Adrenal gland (tissue), 5 donors: ENCODE measurements at regions not wholly inside any gene's neighbourhood (a gene's known extent, or its start where the extent isn't known, plus 50 kb on each side); places are given as distances from the start of the nearest gene placed in this dataset.

Source experiments
- POLR2A ChIP-seq, 2 donors: fragments of 450-650 bp; IDR thresholded peaks; one replicate each; pipeline ENCODE4 v1.6.1; 2017; ENCODE audit warnings: antibody characterized with exemption in 2 of 2, mild to moderate bottlenecking in 2 of 2, moderate library complexity in 1 of 2
- TF ChIP-seq, protein P1 (sequence below), 6 experiments: fragments of 450-650 bp in 4 of 6; fragments of 200-600 bp in 2 of 6; sonication (generic) in 1 of 6; IDR thresholded peaks; 1 replicate in 5 of 6; 2 replicates in 1 of 6; pipeline versions ENCODE4 v1.5.1 to v1.8.0; 2016 to 2021; ENCODE audit warnings: antibody characterized with exemption in 6 of 6, mild to moderate bottlenecking in 2 of 6, moderate library complexity in 1 of 6
- donor health status: DM: no; HTN: no; CAD: no.

GRCh38 chr6:113625850-113626249 is 231.3 kb upstream of the MARCKS start:
- TF ChIP-seq POLR2A (IDR thresholded peaks at IDR 0.05) = no peak
- TF ChIP-seq, protein P1, sequence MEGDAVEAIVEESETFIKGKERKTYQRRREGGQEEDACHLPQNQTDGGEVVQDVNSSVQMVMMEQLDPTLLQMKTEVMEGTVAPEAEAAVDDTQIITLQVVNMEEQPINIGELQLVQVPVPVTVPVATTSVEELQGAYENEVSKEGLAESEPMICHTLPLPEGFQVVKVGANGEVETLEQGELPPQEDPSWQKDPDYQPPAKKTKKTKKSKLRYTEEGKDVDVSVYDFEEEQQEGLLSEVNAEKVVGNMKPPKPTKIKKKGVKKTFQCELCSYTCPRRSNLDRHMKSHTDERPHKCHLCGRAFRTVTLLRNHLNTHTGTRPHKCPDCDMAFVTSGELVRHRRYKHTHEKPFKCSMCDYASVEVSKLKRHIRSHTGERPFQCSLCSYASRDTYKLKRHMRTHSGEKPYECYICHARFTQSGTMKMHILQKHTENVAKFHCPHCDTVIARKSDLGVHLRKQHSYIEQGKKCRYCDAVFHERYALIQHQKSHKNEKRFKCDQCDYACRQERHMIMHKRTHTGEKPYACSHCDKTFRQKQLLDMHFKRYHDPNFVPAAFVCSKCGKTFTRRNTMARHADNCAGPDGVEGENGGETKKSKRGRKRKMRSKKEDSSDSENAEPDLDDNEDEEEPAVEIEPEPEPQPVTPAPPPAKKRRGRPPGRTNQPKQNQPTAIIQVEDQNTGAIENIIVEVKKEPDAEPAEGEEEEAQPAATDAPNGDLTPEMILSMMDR (IDR thresholded peaks at IDR 0.05) = no peak
